IMR-90 (cell line): ENCODE measurements at regions not wholly inside any gene's neighbourhood (a gene's known extent, or its start where the extent isn't known, plus 50 kb on each side); places are given as distances from the start of the nearest gene placed in this dataset.

Experiments
- ATAC-seq: fragments of 200-7000 bp; cut with Tn5 transposase; 2 replicates; pipeline ENCODE4 v1.9.1; 2020; ENCODE audit warnings: low read depth, mild to moderate bottlenecking, moderate library complexity
- BruUV-seq: library from RNA; stranded (reverse); fragments of 400-500 nt; replicated peaks from 2 replicates; lab custom pipeline; 2021; lab: Mats Ljungman, UMichigan
- CTCF ChIA-PET: fragments of 300-600 bp; formaldehyde crosslinking; extraction: SDS; loops from one replicate; lab custom pipeline; 2021; ENCODE audit warnings: antibody characterized with exemption; lab: Yijun Ruan, JAX
- POLR2A ChIA-PET: fragments of 300-600 bp; sonication (Branson Sonifier 250); formaldehyde crosslinking; loops from one replicate; lab custom pipeline; 2022; ENCODE audit warnings: antibody characterized with exemption; ENCODE audit not compliant: unreplicated experiment; lab: Charles Lee
- DNase-seq: peaks from one replicate; pipeline ENCODE4 v3.0.0; 2013
- H2AFZ ChIP-seq: replicated peaks from 2 replicates; pipeline ENCODE3; 2013; ENCODE audit warnings: low read length, mild to moderate bottlenecking; ENCODE audit not compliant: poor library complexity
- H2AK5ac ChIP-seq: 2 replicates; pipeline ENCODE4 v1.6.1; 2013; ENCODE audit warnings: low read depth, low read length, inconsistent platforms
- H2AK9ac ChIP-seq: replicated peaks from 2 replicates; pipeline ENCODE3; 2013; ENCODE audit warnings: mild to moderate bottlenecking, low read depth, low read length, moderate library complexity; ENCODE audit not compliant: poor library complexity
- H2BK120ac ChIP-seq: 2 replicates; pipeline ENCODE4 v1.6.1; 2013; ENCODE audit warnings: low read depth, low read length, inconsistent platforms
- H2BK15ac ChIP-seq: 3 replicates; pipeline ENCODE4 v1.6.1; 2013; ENCODE audit warnings: low read depth, low read length, inconsistent platforms
- H2BK20ac ChIP-seq: 2 replicates; pipeline ENCODE4 v1.6.1; 2013; ENCODE audit warnings: low read depth, mild to moderate bottlenecking, inconsistent platforms, low read length, moderate library complexity
- H2BK5ac ChIP-seq: 2 replicates; pipeline ENCODE4 v1.6.1; 2013; ENCODE audit warnings: mild to moderate bottlenecking, low read depth, low read length, inconsistent platforms; ENCODE audit not compliant: poor library complexity, severe bottlenecking
- H3K14ac ChIP-seq: replicated peaks from 2 replicates; pipeline ENCODE4 v1.6.1; 2013; ENCODE audit warnings: low read depth, low read length, inconsistent platforms
- H3K18ac ChIP-seq: 2 replicates; pipeline ENCODE4 v1.6.1; 2013; ENCODE audit warnings: low read depth, low read length, control low read depth
- H3K23ac ChIP-seq: 2 replicates; pipeline ENCODE4 v1.6.1; 2013; ENCODE audit warnings: low read depth, low read length, inconsistent platforms
- H3K27ac ChIP-seq: 2 replicates; pipeline ENCODE4 v1.5.1; 2013; ENCODE audit warnings: mild to moderate bottlenecking, control low read depth, low read length; ENCODE audit not compliant: insufficient read depth
- H3K27me3 ChIP-seq: 2 replicates; pipeline ENCODE4 v1.6.1; 2013; ENCODE audit warnings: low read length; ENCODE audit not compliant: control insufficient read depth, insufficient read depth
- H3K36me3 ChIP-seq: 2 replicates; pipeline ENCODE4 v1.6.1; 2013; ENCODE audit warnings: low read length, mixed read lengths; ENCODE audit not compliant: control insufficient read depth, insufficient read depth
- H3K4ac ChIP-seq: 2 replicates; pipeline ENCODE4 v1.6.1; 2013; ENCODE audit warnings: low read depth, low read length, inconsistent platforms
- H3K4me1 ChIP-seq: 2 replicates; pipeline ENCODE4 v1.6.1; 2013; ENCODE audit warnings: low read length, mixed read lengths; ENCODE audit not compliant: control insufficient read depth, insufficient read depth
- H3K4me2 ChIP-seq: 2 replicates; pipeline ENCODE4 v1.6.1; 2013; ENCODE audit warnings: low read depth, mild to moderate bottlenecking, control low read depth, low read length, moderate library complexity
- H3K4me3 ChIP-seq: 2 replicates; pipeline ENCODE4 v1.5.1; 2013; ENCODE audit warnings: low read depth, mild to moderate bottlenecking, control low read depth, low read length, moderate library complexity; ENCODE audit not compliant: insufficient read depth
- H3K56ac ChIP-seq: 2 replicates; pipeline ENCODE4 v1.6.1; 2013; ENCODE audit warnings: low read length, inconsistent platforms; ENCODE audit not compliant: insufficient read depth; ENCODE audit errors: extremely low read depth
- H3K79me1 ChIP-seq, 2 experiments: 2 replicates each; pipeline ENCODE4 v1.6.1; 2013; ENCODE audit warnings: low read length in 2 of 2, inconsistent platforms in 1 of 2, low read depth in 1 of 2
- H3K9ac ChIP-seq: 2 replicates; pipeline ENCODE4 v1.6.1; 2013; ENCODE audit warnings: low read depth, low read length, control low read depth
- H3K9me1 ChIP-seq: 2 replicates; pipeline ENCODE4 v1.6.1; 2013; ENCODE audit warnings: low read length, inconsistent platforms; ENCODE audit not compliant: insufficient read depth
- H3K9me3 ChIP-seq: 2 replicates; pipeline ENCODE4 v1.6.1; 2013; ENCODE audit warnings: low read length; ENCODE audit not compliant: control insufficient read depth, insufficient read depth
- H4K20me1 ChIP-seq: 2 replicates; pipeline ENCODE4 v1.6.1; 2013; ENCODE audit warnings: low read length, inconsistent platforms; ENCODE audit not compliant: insufficient read depth
- H4K5ac ChIP-seq: 2 replicates; pipeline ENCODE4 v1.6.1; 2013; ENCODE audit warnings: mild to moderate bottlenecking, low read depth, low read length, control low read depth
- H4K8ac ChIP-seq, 2 experiments: 2 replicates each; pipeline ENCODE4 v1.6.1; 2013; ENCODE audit warnings: low read depth in 2 of 2, low read length in 2 of 2, control low read depth in 1 of 2, inconsistent platforms in 1 of 2
- H4K91ac ChIP-seq: 2 replicates; pipeline ENCODE4 v1.6.1; 2013; ENCODE audit warnings: low read depth, low read length, inconsistent platforms; ENCODE audit not compliant: insufficient read depth
- BHLHE40 ChIP-seq: fragments of 150-350 bp; IDR thresholded peaks from 2 replicates; pipeline ENCODE4 v1.6.1; 2016; ENCODE audit warnings: mild to moderate bottlenecking, low read depth, low read length
- CEBPB ChIP-seq: IDR thresholded peaks from 2 replicates; pipeline ENCODE4 v1.6.1; 2012; ENCODE audit warnings: low read depth, low read length, improper control_type of control experiment
- CHD1 ChIP-seq: IDR thresholded peaks from 2 replicates; pipeline ENCODE4 v1.6.1; 2012; ENCODE audit warnings: low read depth, low read length, improper control_type of control experiment
- CTCF ChIP-seq: conservative IDR thresholded peaks from 2 replicates; pipeline ENCODE4 v1.5.1; 2012; ENCODE audit warnings: mild to moderate bottlenecking, low read depth, low read length, improper control_type of control experiment
- ELK1 ChIP-seq: fragments of 150-350 bp; IDR thresholded peaks from 2 replicates; pipeline ENCODE4 v1.6.1; 2016; ENCODE audit warnings: low read depth, mild to moderate bottlenecking, low read length, moderate library complexity, borderline replicate concordance
- FOS ChIP-seq: fragments of 150-350 bp; IDR thresholded peaks from 2 replicates; pipeline ENCODE4 v1.6.1; 2016; ENCODE audit warnings: low read depth, low read length
- MAFK ChIP-seq: IDR thresholded peaks from 2 replicates; pipeline ENCODE4 v1.6.1; 2012; ENCODE audit warnings: low read depth, low read length, improper control_type of control experiment
- MAZ ChIP-seq: IDR thresholded peaks from 2 replicates; pipeline ENCODE4 v1.6.1; 2012; ENCODE audit warnings: low read depth, mild to moderate bottlenecking, low read length, improper control_type of control experiment, moderate library complexity, borderline replicate concordance
- MXI1 ChIP-seq: IDR thresholded peaks from 2 replicates; pipeline ENCODE4 v1.6.1; 2012; ENCODE audit warnings: low read depth, mild to moderate bottlenecking, low read length, moderate library complexity, borderline replicate concordance
- NFE2L2 ChIP-seq: fragments of 150-350 bp; IDR thresholded peaks from 2 replicates; pipeline ENCODE4 v1.6.1; 2016; ENCODE audit warnings: low read depth, mild to moderate bottlenecking, low read length
- POLR2A ChIP-seq: IDR thresholded peaks from 2 replicates; pipeline ENCODE4 v1.6.1; 2012; ENCODE audit warnings: mild to moderate bottlenecking, low read depth, low read length
- RAD21 ChIP-seq: IDR thresholded peaks from 2 replicates; pipeline ENCODE4 v1.6.1; 2012; ENCODE audit warnings: low read length, improper control_type of control experiment
- RCOR1 ChIP-seq: IDR thresholded peaks from 2 replicates; pipeline ENCODE4 v1.6.1; 2012; ENCODE audit warnings: mild to moderate bottlenecking, low read length, improper control_type of control experiment; ENCODE audit not compliant: insufficient replicate concordance
- RFX5 ChIP-seq: IDR thresholded peaks from 2 replicates; pipeline ENCODE4 v1.8.0; 2012; ENCODE audit warnings: low read depth, mild to moderate bottlenecking, low read length, moderate library complexity
- SMC3 ChIP-seq: fragments of 150-350 bp; IDR thresholded peaks from 2 replicates; pipeline ENCODE4 v1.6.1; 2016; ENCODE audit warnings: low read depth, mild to moderate bottlenecking, antibody characterized with exemption, low read length, moderate library complexity
- USF2 ChIP-seq: fragments of 150-350 bp; IDR thresholded peaks from 2 replicates; pipeline ENCODE4 v1.6.1; 2017; ENCODE audit warnings: mild to moderate bottlenecking, antibody characterized with exemption, low read length, low read depth
- WGBS, 2 experiments: methylation state at CpG; one replicate each; pipeline versions ENCODE4 v1.1.5 to v1.1.7; 2013; ENCODE audit warnings: missing lambda C conversion rate in 2 of 2; ENCODE audit not compliant: insufficient read length in 1 of 2; ENCODE audit errors: extremely low coverage in 2 of 2; 5-methylcytosine and 5-hydroxymethylcytosine counted together
- dilution Hi-C: fragments of 300-500 bp; cut with HindIII; formaldehyde crosslinking; loops from one replicate; pipeline ENCODE4 v1.14.3; 2018; ENCODE audit warnings: low sequenced_read_pairs; ENCODE audit not compliant: unreplicated experiment
- in situ Hi-C: fragments of 300-500 bp; cut with MboI; formaldehyde crosslinking; loops from 3 replicates; pipeline ENCODE4 v1.14.3; 2019; ENCODE audit warnings: low sequenced_read_pairs, inconsistent platforms, mixed read lengths
- intact Hi-C: fragments of 100-400 bp; cut with micrococcal nuclease; formaldehyde crosslinking; loops from 2 replicates; pipeline ENCODE4 v1.10.0; 2022

- H2AFZ ChIP-seq, result no peak overlapping the region
- H3K56ac ChIP-seq, result no peak overlapping the region
- in situ Hi-C loops, result no loop called here
- H4K5ac ChIP-seq, result no peak overlapping the region
- H4K8ac ChIP-seq, result no peak overlapping the region
- no peak overlapping the region for H2AK9ac ChIP-seq
- H3K9ac ChIP-seq, result no peak overlapping the region
- dilution Hi-C loops, result no loop called here
- H2BK15ac ChIP-seq, result no peak overlapping the region
- no peaks in the 10 kb centered on the region for H3K9me1 ChIP-seq
- H3K27me3 ChIP-seq, result no peaks in the 10 kb centered on the region
- no peak overlapping the region for H3K27ac ChIP-seq
- no peak for TF ChIP-seq CEBPB
- no peak for TF ChIP-seq CHD1
- no peak for TF ChIP-seq BHLHE40
- TF ChIP-seq RFX5, result no peak
- no peak for TF ChIP-seq NFE2L2
- no peak for TF ChIP-seq RCOR1
- no peak for TF ChIP-seq RAD21
- no peak for TF ChIP-seq MAFK
- no peak for TF ChIP-seq SMC3
- no peak for TF ChIP-seq POLR2A
- TF ChIP-seq CTCF, result no peak
- no peak for TF ChIP-seq FOS
- no peak for TF ChIP-seq MAZ
- no peak for TF ChIP-seq MXI1
- no peak for TF ChIP-seq USF2
- TF ChIP-seq ELK1, result no peak
- ChIA-PET POLR2A (no interaction called here), CTCF (no interaction called here)
- no peaks in the 10 kb centered on the region for H3K36me3 ChIP-seq
- WGBS, 2 experiments, result 100% methylated on average over 1 of the region's 5 CpGs; no CpG with 5 or more reads in 1 of the 2 experiments
- no peak overlapping the region for H3K14ac ChIP-seq
- no peaks in the 10 kb centered on the region for H3K79me1 ChIP-seq
- H3K4me2 ChIP-seq, result no peak overlapping the region
- BruUV-seq, result no TSS peak
- no peaks in the 10 kb centered on the region for H4K20me1 ChIP-seq
- H3K9me3 ChIP-seq, result peaks cover 4% of the 10 kb centered on the region
- ATAC-seq (no peak), DNase-seq (no peak)
- H2AK5ac ChIP-seq, result no peak overlapping the region
- H2BK5ac ChIP-seq, result no peak overlapping the region
- no peak overlapping the region for H2BK120ac ChIP-seq
- H3K23ac ChIP-seq, result no peak overlapping the region
- no peak overlapping the region for H2BK20ac ChIP-seq
- intact Hi-C loops, result no loop called here
- H3K4me3 ChIP-seq, result no peak overlapping the region
- no peak overlapping the region for H3K4ac ChIP-seq
- no peak overlapping the region for H3K18ac ChIP-seq
- no peak overlapping the region for H4K91ac ChIP-seq
- H3K4me1 ChIP-seq, result no peaks in the 10 kb centered on the region
These were observed 954.1 kb downstream of the SOCS6 start for GRCh38 chr18:71242981-71243380.
